NCI-H2107 (cell line): ENCODE measurements at regions not wholly inside any gene's neighbourhood (a gene's known extent, or its start where the extent isn't known, plus 50 kb on each side); places are given as distances from the start of the nearest gene placed in this dataset.
"Not testable (repeated sequence)": the region's sequence is repeated elsewhere in the genome, so short reads cannot be mapped to it uniquely, and the experiment has no call there.

ENCODE experiments used
- DNase-seq: peaks from one replicate; lab custom pipeline; 2025; lab: John Stamatoyannopoulos, UW

- DNase-seq = no peak
Observed at GRCh38 chr11:90558328-90558865, 335.5 kb upstream of the CHORDC1 start.

- DNase-seq = no peak
Observed at GRCh38 chr11:90556606-90557005, 333.8 kb upstream of the CHORDC1 start.

- no peak for DNase-seq
Observed at GRCh38 chr11:90556026-90556425, 333.2 kb upstream of the CHORDC1 start.

- DNase-seq = no peak
Observed at GRCh38 chr11:90555477-90555876, 332.6 kb upstream of the CHORDC1 start.

GRCh38 chr11:90542092-90542491 is 319.2 kb upstream of the CHORDC1 start:
- no peak for DNase-seq

GRCh38 chr11:90536301-90536700 is 313.5 kb upstream of the CHORDC1 start:
- DNase-seq = no peak

GRCh38 chr11:90532125-90532524 is 309.3 kb upstream of the CHORDC1 start:
- DNase-seq = no peak

- no peak for DNase-seq
Observed at GRCh38 chr11:90531001-90531400, 308.2 kb upstream of the CHORDC1 start.

GRCh38 chr11:90525962-90526361 is 303.1 kb upstream of the CHORDC1 start:
- DNase-seq = no peak

- DNase-seq = no peak
Observed at GRCh38 chr11:90512846-90513245, 290.0 kb upstream of the CHORDC1 start.

- DNase-seq = no peak
Observed at GRCh38 chr11:90510839-90511238, 288.0 kb upstream of the CHORDC1 start.

GRCh38 chr11:90500922-90501568 is 278.2 kb upstream of the CHORDC1 start:
- DNase-seq = no peak

GRCh38 chr11:90496722-90497121 is 273.9 kb upstream of the CHORDC1 start:
- DNase-seq = no peak

- DNase-seq = no peak
Observed at GRCh38 chr11:90493379-90493778, 270.5 kb upstream of the CHORDC1 start.

- DNase-seq = no peak
Observed at GRCh38 chr11:90491466-90491865, 268.6 kb upstream of the CHORDC1 start.

GRCh38 chr11:90476442-90477007 is 253.7 kb upstream of the CHORDC1 start:
- no peak for DNase-seq

- no peak for DNase-seq
Observed at GRCh38 chr11:90468923-90469322, 246.1 kb upstream of the CHORDC1 start.

- DNase-seq = no peak
Observed at GRCh38 chr11:90465553-90465952, 242.7 kb upstream of the CHORDC1 start.

GRCh38 chr11:90455347-90455920 is 232.6 kb upstream of the CHORDC1 start:
- DNase-seq = not testable (repeated sequence)

GRCh38 chr11:90453525-90453924 is 230.7 kb upstream of the CHORDC1 start:
- DNase-seq = no peak

- DNase-seq = no peak
Observed at GRCh38 chr11:90449606-90450005, 226.8 kb upstream of the CHORDC1 start.

- DNase-seq = no peak
Observed at GRCh38 chr11:90448256-90448655, 225.4 kb upstream of the CHORDC1 start.

GRCh38 chr11:90447618-90448017 is 224.8 kb upstream of the CHORDC1 start:
- DNase-seq = no peak
